Progenitor cell of endocrine pancreas (in vitro differentiated cells): ENCODE measurements at regions not wholly inside any gene's neighbourhood (a gene's known extent, or its start where the extent isn't known, plus 50 kb on each side); places are given as distances from the start of the nearest gene placed in this dataset.

Experiments used
- DNase-seq: peaks from one replicate; pipeline ENCODE4 v3.0.0; 2021; ENCODE audit warnings: low spot score; ENCODE audit not compliant: unreplicated experiment
- H3K27ac Mint-ChIP-seq: 2 replicates; pipeline ENCODE4 v1.8.0; 2021; ENCODE audit warnings: mild to moderate bottlenecking, moderate library complexity, mixed read lengths
- H3K27me3 Mint-ChIP-seq: 2 replicates; pipeline ENCODE4 v1.8.0; 2021; ENCODE audit warnings: mixed read lengths
- H3K36me3 Mint-ChIP-seq: 2 replicates; pipeline ENCODE4 v1.8.0; 2022; ENCODE audit warnings: mixed read lengths; ENCODE audit not compliant: insufficient read depth
- H3K4me1 Mint-ChIP-seq: 2 replicates; pipeline ENCODE4 v1.8.0; 2021; ENCODE audit warnings: low read depth, mixed read lengths
- H3K4me3 Mint-ChIP-seq: 2 replicates; pipeline ENCODE4 v1.8.0; 2021; ENCODE audit warnings: low read depth, mild to moderate bottlenecking, moderate library complexity, mixed read lengths
- H3K9me3 Mint-ChIP-seq: 2 replicates; pipeline ENCODE4 v1.8.0; 2021; ENCODE audit warnings: low read depth, mixed read lengths
- TF ChIP-seq, protein P1 (sequence below): fragments of 200-600 bp; sonication (generic); IDR thresholded peaks from one replicate; pipeline ENCODE4 v1.5.0; 2021; ENCODE audit warnings: antibody characterized with exemption, mild to moderate bottlenecking; ENCODE audit not compliant: unreplicated experiment

DNA sequence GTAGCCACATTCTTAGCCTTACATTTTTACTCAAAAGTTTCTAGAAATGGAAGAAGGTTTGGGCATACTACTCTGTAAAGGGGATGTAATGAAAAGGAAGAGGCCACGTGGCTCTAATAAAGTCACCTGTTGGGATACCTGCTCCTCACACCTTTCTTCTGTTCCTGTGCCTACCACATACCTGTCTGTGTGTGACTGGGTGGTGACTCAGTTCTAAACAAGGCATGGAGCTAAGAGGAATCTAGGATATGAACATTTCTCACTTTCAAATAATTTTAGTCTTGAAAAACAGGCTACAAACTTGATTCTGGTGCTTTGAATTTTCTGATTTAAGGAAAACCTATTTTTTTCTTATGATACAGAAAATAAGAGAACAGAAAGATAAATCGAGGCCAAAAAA is 363.6 kb downstream of the RFPL4B start:
- H3K36me3 Mint-ChIP-seq = no peaks in the 10 kb centered on the region
- no peak overlapping the region for H3K4me3 Mint-ChIP-seq
- DNase-seq = no peak
- H3K4me1 Mint-ChIP-seq = no peaks in the 10 kb centered on the region
- no peaks in the 10 kb centered on the region for H3K27me3 Mint-ChIP-seq
- no peaks in the 10 kb centered on the region for H3K9me3 Mint-ChIP-seq
- no peak overlapping the region for H3K27ac Mint-ChIP-seq
- TF ChIP-seq, protein P1, sequence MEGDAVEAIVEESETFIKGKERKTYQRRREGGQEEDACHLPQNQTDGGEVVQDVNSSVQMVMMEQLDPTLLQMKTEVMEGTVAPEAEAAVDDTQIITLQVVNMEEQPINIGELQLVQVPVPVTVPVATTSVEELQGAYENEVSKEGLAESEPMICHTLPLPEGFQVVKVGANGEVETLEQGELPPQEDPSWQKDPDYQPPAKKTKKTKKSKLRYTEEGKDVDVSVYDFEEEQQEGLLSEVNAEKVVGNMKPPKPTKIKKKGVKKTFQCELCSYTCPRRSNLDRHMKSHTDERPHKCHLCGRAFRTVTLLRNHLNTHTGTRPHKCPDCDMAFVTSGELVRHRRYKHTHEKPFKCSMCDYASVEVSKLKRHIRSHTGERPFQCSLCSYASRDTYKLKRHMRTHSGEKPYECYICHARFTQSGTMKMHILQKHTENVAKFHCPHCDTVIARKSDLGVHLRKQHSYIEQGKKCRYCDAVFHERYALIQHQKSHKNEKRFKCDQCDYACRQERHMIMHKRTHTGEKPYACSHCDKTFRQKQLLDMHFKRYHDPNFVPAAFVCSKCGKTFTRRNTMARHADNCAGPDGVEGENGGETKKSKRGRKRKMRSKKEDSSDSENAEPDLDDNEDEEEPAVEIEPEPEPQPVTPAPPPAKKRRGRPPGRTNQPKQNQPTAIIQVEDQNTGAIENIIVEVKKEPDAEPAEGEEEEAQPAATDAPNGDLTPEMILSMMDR = no peak

DNA sequence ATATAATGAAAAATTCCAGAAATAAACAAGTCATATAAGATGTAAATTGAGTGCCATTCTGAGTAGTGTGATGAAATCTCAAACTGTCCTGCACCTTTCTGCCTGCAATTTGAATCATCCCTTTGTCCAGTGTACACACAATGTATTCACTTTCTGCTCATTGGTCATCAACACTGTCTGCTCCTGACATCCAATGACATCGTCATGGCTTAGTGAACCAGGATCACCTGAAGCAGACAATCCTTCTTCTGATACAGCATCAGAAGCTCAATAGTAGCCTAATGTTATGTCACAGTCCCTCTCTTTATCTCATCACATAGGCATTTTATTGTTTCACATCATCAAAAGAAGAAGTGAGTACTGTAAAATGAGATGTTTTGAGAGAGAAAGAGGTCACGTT is 366.3 kb downstream of the RFPL4B start:
- H3K36me3 Mint-ChIP-seq = no peaks in the 10 kb centered on the region
- no peaks in the 10 kb centered on the region for H3K9me3 Mint-ChIP-seq
- no peak overlapping the region for H3K27ac Mint-ChIP-seq
- TF ChIP-seq, protein P1 = no peak
- DNase-seq = no peak
- H3K27me3 Mint-ChIP-seq = no peaks in the 10 kb centered on the region
- H3K4me1 Mint-ChIP-seq = no peaks in the 10 kb centered on the region
- no peak overlapping the region for H3K4me3 Mint-ChIP-seq

DNA sequence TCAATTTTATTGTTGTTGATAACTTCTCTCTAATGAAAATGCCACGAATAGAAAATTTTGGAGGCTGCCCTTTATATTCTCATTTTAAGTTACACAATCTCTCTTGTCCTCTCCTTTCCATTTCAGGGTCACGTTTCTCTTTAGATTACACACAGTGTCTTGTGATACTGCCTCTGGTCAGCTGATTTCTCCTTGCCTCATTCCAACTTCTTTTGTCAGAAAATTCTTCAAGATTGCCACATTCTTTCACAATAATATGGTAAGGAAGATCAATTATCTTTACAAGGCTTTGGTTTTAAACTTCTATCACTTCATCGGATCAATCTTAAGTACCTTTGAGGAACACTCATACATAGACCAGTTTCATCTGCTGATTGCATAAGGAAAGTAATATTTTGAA is 370.3 kb downstream of the RFPL4B start:
- no peaks in the 10 kb centered on the region for H3K9me3 Mint-ChIP-seq
- no peaks in the 10 kb centered on the region for H3K4me1 Mint-ChIP-seq
- H3K27me3 Mint-ChIP-seq = no peaks in the 10 kb centered on the region
- no peaks in the 10 kb centered on the region for H3K36me3 Mint-ChIP-seq
- TF ChIP-seq, protein P1 = no peak
- H3K4me3 Mint-ChIP-seq = no peak overlapping the region
- H3K27ac Mint-ChIP-seq = no peak overlapping the region
- DNase-seq = no peak

DNA sequence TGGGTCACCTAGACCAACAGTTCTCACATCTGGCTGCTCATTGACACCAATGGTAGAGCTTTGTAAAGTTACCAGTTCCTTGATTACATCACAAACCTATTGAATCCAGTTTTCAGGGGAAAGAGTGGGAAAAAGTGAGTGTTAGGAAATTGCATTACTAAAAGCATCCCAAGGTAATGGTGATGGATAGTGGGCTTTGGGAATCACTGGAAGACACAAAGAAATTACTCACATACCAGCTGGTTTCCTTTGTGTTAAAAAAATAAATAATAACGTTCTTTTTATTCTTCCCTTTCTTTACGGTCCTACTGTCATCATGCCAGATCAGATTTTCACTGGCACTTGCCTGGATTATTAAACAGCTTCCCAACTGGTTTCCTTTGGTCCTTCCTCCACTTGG is 370.7 kb downstream of the RFPL4B start:
- DNase-seq = no peak
- Mint-ChIP-seq H3K4me1 (no peaks in the 10 kb centered on the region), H3K27ac (no peak overlapping the region), H3K36me3 (no peaks in the 10 kb centered on the region), H3K9me3 (no peaks in the 10 kb centered on the region), H3K27me3 (no peaks in the 10 kb centered on the region), H3K4me3 (no peak overlapping the region)
- TF ChIP-seq, protein P1 = no peak

- Mint-ChIP-seq H3K36me3 (no peaks in the 10 kb centered on the region), H3K27ac (no peak overlapping the region), H3K4me3 (no peak overlapping the region), H3K4me1 (no peaks in the 10 kb centered on the region), H3K27me3 (peaks cover 3% of the 10 kb centered on the region), H3K9me3 (no peaks in the 10 kb centered on the region)
- TF ChIP-seq, protein P1 = no peak
- no peak for DNase-seq
These were observed 378.5 kb downstream of the RFPL4B start for GRCh38 chr6:112725541-112726085.
